Stimulated activated CD4-positive, alpha-beta T cell treated with anti-CD3 and anti-CD28 coated beads, Interleukin-2, amount 100 ng/mL, for 4 hours (primary cell): ENCODE measurements at regions not wholly inside any gene's neighbourhood (a gene's known extent, or its start where the extent isn't known, plus 50 kb on each side); places are given as distances from the start of the nearest gene placed in this dataset.

Experiments used
- DNase-seq: peaks from one replicate; pipeline ENCODE4 v3.0.0-alpha.2; 2020; ENCODE audit warnings: low read depth

GRCh38 chr21:16013570-16013969 lies 283.8 kb downstream of the USP25 start:
- no peak for DNase-seq

GRCh38 chr21:16020878-16021277 lies 291.1 kb downstream of the USP25 start:
- no peak for DNase-seq

DNA sequence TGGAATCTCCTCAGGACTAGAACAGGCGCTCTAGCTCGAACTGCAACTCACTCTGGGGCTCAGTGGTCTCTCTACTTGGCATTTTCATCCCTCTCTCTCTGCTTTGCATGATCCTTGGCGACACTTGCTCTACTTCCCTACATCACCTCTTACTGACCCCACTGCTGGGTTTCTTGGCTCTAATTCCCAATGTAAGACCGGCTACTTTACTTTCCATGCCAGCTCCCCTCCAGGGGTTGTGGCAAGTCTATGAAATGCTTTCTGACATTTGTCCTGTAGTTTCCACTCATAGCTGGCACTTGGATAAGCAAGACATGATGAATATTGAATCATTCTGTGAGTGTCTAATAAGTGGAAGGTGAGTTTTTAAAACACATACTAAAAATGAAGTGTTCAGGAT lies 292.3 kb downstream of the USP25 start:
- no peak for DNase-seq

DNA sequence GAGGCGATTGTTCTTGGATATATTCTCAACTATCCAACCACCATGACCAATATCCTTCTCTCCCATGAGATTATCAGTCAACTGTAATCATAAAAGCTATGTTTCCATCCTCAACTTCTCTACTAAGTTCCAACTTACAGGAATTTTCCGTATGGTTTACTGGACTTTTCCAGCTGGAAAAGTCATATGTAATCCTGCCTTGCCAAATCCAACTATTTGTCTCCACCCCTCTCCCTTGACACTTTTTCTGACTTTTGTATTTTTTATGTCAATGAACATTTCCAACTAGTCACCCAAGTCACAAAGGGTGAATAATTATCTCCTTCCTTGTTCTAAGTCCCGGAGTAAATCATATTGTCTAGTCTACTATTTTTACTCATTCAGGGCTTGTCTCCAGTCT lies 293.1 kb downstream of the USP25 start:
- DNase-seq = no peak

DNA sequence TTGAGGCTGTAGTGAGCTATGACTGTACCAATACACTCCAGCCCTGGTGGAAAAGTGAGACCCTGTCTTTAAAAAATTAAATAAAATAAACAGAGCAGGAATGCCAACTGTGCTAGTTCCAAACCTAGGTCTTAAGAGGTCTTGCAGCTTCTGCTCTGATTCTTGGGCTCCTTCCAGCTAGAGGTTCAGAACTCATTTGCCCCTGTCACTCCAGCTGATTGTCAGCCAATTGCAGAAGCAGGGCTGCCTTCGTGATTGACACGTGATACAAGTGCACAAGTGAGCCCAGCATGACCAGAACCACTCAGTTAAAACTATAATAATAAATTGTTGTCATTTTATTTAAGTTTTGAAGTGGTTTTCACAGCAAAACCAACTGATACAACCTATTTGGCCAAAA lies 298.4 kb downstream of the USP25 start:
- no peak for DNase-seq

- DNase-seq = no peak
Measured at GRCh38 chr21:16028941-16029464, 299.2 kb downstream of the USP25 start.

DNA sequence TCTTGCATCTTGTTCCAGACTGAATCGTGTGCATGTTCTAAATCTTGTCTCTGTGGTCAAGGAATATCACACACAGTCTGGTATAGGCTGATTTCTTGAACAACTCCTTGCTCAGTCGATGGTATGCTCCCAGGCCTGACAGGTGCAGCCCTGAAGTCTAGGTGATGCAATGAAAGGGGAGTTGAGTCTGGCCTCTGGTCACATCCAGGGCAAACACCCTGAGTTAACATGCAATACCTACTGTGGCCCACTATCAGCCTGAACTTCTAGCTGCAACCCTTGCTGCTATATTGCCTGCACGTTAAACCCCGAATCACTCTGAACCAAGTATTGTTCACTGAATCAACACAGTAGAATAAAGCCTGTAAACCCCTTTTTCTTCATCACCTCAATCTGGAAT lies 303.4 kb downstream of the USP25 start:
- no peak for DNase-seq

- no peak for DNase-seq
Measured at GRCh38 chr21:16034446-16035190, 304.8 kb downstream of the USP25 start.

DNA sequence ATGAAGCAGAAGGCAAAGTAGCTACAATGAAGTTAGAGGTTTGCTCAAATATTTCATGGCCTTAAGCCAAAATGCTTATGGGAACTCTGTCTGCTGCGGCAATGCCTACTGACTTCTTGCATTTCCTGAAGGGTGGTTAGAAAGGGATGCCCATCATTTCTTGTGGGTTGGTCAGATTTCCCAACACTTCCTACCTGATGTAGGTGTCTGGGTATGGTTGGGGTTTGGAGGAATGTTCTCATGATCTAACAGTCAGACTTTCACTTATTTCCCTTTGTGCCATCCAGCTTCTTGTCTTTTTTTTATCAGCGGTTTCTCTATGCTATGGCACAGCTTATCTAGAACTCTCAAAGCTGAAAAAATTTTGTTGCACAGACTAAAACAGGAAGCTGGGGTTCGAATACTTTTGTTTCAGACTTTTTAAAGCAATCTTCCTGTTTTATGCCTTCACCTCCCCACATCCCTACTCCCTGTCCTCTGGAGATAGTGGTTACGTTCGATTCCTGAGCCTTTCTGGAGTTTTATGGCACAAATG lies 307.7 kb downstream of the USP25 start:
- no peak for DNase-seq

- no peak for DNase-seq
Measured at GRCh38 chr21:16040601-16041000, 310.8 kb downstream of the USP25 start.

DNA sequence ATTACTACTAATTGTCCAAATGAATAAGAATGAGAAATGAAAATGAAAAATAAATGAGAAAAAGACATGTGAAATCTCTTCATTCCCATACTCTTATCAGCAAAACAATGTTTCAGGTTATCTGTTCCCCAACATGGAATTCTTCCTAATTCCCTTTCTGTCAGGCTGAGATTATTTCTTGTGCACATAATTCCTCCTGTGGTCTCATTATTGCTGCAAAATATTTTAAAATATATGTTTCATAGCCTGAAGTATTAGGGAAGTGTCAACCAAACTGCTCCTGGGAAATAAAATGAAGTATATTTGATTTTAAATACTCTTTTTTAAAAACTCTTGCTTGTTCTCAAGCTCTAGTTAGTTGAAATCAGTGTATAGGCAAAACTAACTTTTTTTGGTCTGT lies 314.9 kb downstream of the USP25 start:
- no peak for DNase-seq

- no peak for DNase-seq
Measured at GRCh38 chr21:16046656-16047330, 317.0 kb downstream of the USP25 start.

DNA sequence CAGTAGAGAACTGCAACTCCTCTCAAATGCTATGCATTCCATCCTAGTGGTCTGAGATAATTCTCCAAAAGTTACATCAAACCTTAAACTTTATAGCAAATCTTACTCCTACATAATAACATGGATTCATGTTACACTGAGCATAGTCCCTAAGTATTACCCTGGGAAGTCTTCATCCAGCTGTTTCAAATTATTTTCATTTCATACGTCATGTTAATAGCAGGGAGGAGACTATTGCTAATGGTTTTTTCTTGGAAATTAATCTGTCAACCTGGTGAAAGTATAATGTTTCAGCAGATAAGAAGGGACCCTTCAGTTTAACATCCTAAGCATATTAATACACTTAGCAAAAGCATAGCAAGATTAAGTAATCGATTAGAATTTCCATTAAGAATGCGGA lies 318.1 kb downstream of the USP25 start:
- no peak for DNase-seq

- DNase-seq = no peak
Measured at GRCh38 chr21:16055014-16055413, 325.2 kb downstream of the USP25 start.

- DNase-seq = no peak
Measured at GRCh38 chr21:16058896-16059295, 329.1 kb downstream of the USP25 start.

DNA sequence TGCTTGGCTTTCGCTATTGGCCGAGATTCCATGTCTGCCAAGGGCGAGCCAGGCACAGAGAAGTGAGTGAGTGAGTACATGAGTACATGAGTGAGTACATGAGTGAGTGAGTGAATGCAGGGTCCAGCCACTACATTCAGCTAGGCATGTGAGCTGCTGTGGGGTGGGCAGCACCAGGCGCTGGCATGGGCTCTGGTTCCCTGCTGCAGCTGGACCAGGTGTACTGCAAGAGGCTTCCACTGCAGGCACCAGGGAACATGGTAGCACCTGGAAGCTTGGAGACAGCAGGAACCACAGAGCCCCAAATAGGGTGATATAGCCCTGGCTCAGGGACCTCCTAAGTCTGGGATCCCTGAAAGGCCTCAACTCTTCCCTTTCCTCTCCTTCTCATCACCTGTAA lies 330.2 kb downstream of the USP25 start:
- no peak for DNase-seq

DNA sequence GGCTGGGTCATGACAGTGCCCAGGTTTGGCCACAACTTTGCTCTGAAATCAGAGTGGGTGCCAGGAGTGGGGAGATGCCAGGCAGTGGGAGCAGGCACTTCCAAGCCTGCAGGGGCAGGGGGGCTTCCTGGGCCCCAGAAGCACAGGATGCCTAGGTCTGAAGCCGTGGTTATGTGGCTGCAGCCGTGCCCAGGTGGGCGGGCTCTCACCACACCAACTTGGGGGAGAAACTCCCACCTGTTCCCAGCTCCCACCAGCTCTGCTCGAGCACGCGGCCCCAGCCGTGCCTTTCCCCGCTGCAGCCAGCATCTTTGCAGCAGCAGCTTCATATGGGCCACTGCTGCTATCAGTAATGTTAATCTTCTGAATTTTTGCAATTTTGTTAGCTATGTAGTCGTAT lies 331.4 kb downstream of the USP25 start:
- DNase-seq = no peak

GRCh38 chr21:16069178-16070112 lies 339.7 kb downstream of the USP25 start:
- DNase-seq = no peak

GRCh38 chr21:16070207-16070651 lies 340.4 kb downstream of the USP25 start:
- no peak for DNase-seq

DNA sequence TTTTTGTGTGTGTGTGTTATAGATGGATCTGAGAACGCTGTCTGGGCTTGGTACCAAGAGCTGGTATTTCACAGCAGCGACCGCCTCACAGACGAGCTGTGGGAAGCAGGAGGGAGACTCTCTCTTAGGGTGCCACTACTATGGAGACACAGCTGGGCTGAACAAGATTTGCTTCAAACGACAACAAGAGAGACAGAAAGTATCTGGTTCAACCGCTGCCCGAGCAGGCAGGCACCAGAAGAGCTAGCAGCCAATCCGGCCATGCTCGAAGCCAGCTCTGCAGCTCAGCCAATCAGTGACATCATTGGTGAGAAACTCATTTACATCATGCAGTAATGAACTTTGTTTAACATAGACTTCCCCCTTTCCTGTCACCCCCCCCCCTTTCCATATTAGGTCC lies 341.3 kb downstream of the USP25 start:
- DNase-seq = no peak

GRCh38 chr21:16071761-16072160 lies 342.0 kb downstream of the USP25 start:
- no peak for DNase-seq

GRCh38 chr21:16072221-16072620 lies 342.4 kb downstream of the USP25 start:
- no peak for DNase-seq
